ENCODE measurements at regions not wholly inside any gene's neighbourhood (a gene's known extent, or its start where the extent isn't known, plus 50 kb on each side); places are given as distances from the start of the nearest gene placed in this dataset.

DNA sequence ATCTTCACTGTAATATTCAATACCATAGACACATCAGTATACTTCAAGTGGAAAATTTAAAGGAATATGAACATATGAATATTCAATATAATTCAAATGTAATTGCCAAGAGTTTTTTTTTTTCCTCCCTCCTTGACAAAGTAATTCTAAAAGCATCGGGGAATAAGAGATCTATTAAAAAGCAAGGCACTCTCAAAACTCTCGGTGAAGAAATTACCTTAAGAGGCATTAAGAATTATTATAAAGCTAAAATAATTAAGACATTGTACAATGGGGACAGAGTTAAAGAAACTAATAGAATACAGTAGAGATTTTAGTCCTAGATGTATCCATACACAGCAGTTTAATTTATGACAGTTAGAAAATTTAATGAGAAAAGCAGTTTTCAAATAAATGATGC, 390.0 kb upstream of the SLC8A1 start:
- Mint-ChIP-seq H3K4me3 (no peak overlapping the region), H3K36me3 (ENCODE audit: insufficient read depth) (no peaks in the 10 kb centered on the region), H3K27ac (ENCODE audit: low read depth) (no peak overlapping the region), H3K4me1 (no peaks in the 10 kb centered on the region), H3K9me3 (peaks cover 4% of the 10 kb centered on the region), H3K27me3 (no peaks in the 10 kb centered on the region)
- DNase-seq (ENCODE audit: low spot score in 2 of 2) (no peak), ATAC-seq (replicated peaks; ENCODE audit: extremely low read depth, poor library complexity, severe bottlenecking) (no peak)

DNA sequence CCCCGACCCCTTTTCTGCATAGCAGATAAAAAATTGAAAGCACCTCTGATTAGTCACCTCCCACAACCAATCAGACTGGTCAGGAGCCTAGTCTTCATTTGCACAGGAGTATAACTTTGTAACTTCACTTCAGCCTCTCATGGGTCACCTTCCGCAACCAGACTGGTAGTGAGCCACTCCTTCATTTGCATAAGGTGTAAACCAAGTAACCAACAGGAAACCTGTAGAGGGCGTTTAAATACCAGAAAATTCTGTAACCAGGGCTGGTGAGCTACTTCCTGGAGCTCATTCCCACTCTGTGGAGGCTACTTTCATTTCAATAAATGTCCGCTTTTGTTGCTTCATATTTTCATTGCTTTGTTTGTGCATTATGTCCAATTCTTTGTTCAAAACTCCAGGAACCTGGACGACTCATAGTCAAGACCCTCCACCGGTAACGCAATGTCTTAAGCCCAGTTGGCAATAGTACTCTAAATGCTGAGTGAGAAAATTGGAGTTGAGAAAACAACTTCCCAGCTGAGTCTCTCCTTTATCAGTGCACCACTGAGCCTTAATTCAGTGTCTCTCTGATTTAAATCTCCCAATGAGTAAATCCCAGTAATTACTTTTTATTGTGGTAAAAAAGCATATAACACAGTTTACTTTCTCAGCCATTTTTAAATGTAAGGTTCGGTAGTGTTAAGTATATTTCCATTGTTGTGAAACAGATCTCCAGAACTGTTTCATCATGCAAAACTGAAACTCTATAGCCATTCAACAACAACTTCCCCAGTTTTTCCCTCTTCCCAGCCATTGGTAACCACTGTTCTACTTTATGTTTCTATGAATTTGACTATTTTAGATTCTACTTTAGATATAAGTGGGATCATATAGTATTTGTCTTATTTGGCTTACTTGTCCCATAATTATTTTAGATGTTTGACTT, 392.7 kb upstream of the SLC8A1 start:
- no peak for DNase-seq (ENCODE audit: low spot score in 2 of 2)
- Mint-ChIP-seq H3K4me3 (no peak overlapping the region), H3K9me3 (peaks cover 17% of the 10 kb centered on the region), H3K4me1 (no peaks in the 10 kb centered on the region), H3K27me3 (no peaks in the 10 kb centered on the region), H3K36me3 (ENCODE audit: insufficient read depth) (no peaks in the 10 kb centered on the region), H3K27ac (ENCODE audit: low read depth) (no peak overlapping the region)
- ATAC-seq (replicated peaks; ENCODE audit: extremely low read depth, poor library complexity, severe bottlenecking), result no peak

DNA sequence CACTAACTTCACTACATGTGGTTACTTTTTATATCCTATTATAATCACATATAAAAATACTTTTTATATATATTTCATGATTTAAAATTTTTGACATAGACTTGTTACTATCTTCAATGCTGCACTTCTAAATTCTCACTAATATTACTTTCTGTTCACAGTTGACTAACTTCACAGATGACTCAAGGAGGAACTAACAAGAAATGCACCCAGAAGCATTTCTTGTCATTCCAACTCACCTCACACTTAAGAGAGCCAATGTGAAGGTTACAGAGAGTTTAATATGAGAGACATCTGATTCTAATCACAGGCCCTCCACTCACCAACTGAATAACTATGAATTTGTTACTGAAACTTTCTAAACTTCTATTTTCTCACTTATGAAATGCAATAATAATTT, 399.8 kb upstream of the SLC8A1 start:
- Mint-ChIP-seq H3K4me3 (no peak overlapping the region), H3K36me3 (ENCODE audit: insufficient read depth) (no peaks in the 10 kb centered on the region), H3K4me1 (no peaks in the 10 kb centered on the region), H3K27me3 (no peaks in the 10 kb centered on the region), H3K27ac (ENCODE audit: low read depth) (no peak overlapping the region), H3K9me3 (peaks cover 40% of the 10 kb centered on the region)
- no peak for DNase-seq (ENCODE audit: low spot score in 2 of 2)
- no peak for ATAC-seq (replicated peaks; ENCODE audit: extremely low read depth, poor library complexity, severe bottlenecking)

DNA sequence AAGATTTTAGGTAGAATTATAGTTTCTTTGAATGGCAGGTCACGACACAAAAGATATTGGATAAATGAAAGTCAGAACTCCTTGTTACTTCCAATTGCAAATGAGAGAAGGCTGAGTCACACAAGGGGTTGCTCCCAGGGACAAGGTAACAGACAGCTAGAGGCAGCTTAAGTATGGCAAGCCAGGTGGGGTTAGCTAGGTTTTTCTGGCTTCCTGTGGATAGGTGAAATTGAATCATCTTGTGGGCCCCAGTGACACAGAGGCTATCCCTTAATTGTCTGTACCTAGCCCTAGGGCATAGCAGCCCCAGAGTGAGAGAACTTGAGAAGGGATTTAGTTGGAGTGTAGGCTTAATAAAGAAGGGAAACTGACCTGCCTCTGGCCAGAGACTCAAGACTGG, 407.7 kb upstream of the SLC8A1 start:
- Mint-ChIP-seq H3K27me3 (no peaks in the 10 kb centered on the region), H3K4me1 (no peaks in the 10 kb centered on the region), H3K4me3 (no peak overlapping the region), H3K27ac (ENCODE audit: low read depth) (no peak overlapping the region), H3K9me3 (peaks cover 16% of the 10 kb centered on the region), H3K36me3 (ENCODE audit: insufficient read depth) (no peaks in the 10 kb centered on the region)
- DNase-seq (ENCODE audit: low spot score in 2 of 2) (no peak), ATAC-seq (replicated peaks; ENCODE audit: extremely low read depth, poor library complexity, severe bottlenecking) (no peak)

DNA sequence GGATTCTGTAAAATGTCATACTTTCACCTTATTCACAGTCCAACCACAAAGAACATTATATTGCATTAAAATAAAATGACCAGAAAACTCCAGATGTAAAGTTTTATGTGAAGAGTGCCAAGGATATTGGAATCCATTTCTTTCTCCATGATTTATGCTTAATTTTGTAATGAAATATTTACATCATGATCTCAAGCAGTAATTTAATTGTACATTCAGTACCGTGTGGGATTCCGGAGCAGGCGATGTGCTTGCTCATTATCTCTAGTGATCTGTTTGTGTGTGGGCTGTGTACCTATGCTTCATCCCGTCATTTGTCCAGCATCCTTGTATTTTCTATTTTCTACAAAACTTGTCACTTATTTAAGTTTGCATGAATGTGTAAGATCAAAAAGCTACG, 415.9 kb upstream of the SLC8A1 start:
- ATAC-seq (replicated peaks; ENCODE audit: extremely low read depth, poor library complexity, severe bottlenecking) (no peak), DNase-seq (ENCODE audit: low spot score in 2 of 2) (no peak)
- peaks cover 13% of the 10 kb centered on the region for H3K9me3 Mint-ChIP-seq

DNA sequence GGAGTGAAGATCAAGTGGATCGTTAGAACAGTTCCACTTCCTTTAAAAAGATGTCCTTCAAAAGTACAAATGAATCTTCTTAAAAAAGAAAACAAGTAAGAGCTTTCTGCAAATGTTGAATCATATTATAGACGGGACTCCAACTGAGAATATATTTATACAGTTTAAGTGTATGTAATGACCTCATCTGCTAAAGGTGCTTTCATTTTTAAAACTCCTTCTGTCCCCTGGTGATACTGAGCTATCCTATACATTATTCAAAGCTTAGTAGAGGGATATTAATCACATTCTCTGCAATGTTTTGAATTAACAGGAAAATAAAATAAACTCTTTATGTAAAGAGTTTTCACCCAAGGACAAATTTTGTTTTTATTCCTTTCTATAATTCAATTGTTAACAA, 420.7 kb upstream of the SLC8A1 start:
- ATAC-seq (replicated peaks; ENCODE audit: extremely low read depth, poor library complexity, severe bottlenecking) (no peak), DNase-seq (ENCODE audit: low spot score in 2 of 2) (no peak)
- H3K4me1 Mint-ChIP-seq, result no peaks in the 10 kb centered on the region
- no peak overlapping the region for H3K4me3 Mint-ChIP-seq
- H3K27me3 Mint-ChIP-seq, result no peaks in the 10 kb centered on the region
- H3K36me3 Mint-ChIP-seq (ENCODE audit: insufficient read depth), result no peaks in the 10 kb centered on the region
- peaks cover 13% of the 10 kb centered on the region for H3K9me3 Mint-ChIP-seq
- no peak overlapping the region for H3K27ac Mint-ChIP-seq (ENCODE audit: low read depth)

More for the DNA sequence above, 415.9 kb upstream of the SLC8A1 start:
- Mint-ChIP-seq H3K27ac (ENCODE audit: low read depth) (no peak overlapping the region), H3K4me3 (no peak overlapping the region), H3K4me1 (no peaks in the 10 kb centered on the region), H3K36me3 (ENCODE audit: insufficient read depth) (no peaks in the 10 kb centered on the region), H3K27me3 (no peaks in the 10 kb centered on the region)

DNA sequence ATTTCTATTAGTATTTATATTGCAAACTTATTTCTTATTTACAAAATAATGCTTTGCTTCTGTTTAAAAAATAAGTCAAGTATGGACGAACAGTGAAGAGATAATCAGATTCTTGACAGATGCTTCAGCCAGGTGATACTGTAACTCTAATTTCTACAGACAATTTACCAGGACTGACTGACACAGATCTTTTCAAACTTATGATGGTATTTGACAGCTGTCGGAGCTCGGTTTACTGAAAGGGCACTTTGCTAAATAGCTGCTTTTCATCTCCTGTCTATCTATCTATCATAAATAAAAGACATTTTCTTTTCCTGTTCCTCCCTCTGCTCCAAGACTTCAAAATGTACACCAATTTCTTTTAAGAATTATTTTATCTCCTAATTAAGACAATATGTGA, 422.5 kb upstream of the SLC8A1 start:
- H3K9me3 Mint-ChIP-seq, result peaks cover 22% of the 10 kb centered on the region
- H3K36me3 Mint-ChIP-seq (ENCODE audit: insufficient read depth), result no peaks in the 10 kb centered on the region
- H3K4me3 Mint-ChIP-seq, result no peak overlapping the region
- H3K4me1 Mint-ChIP-seq, result no peaks in the 10 kb centered on the region
- DNase-seq (ENCODE audit: low spot score in 2 of 2), result no peak
- no peak overlapping the region for H3K27ac Mint-ChIP-seq (ENCODE audit: low read depth)
- no peaks in the 10 kb centered on the region for H3K27me3 Mint-ChIP-seq
- ATAC-seq (replicated peaks; ENCODE audit: extremely low read depth, poor library complexity, severe bottlenecking), result no peak

DNA sequence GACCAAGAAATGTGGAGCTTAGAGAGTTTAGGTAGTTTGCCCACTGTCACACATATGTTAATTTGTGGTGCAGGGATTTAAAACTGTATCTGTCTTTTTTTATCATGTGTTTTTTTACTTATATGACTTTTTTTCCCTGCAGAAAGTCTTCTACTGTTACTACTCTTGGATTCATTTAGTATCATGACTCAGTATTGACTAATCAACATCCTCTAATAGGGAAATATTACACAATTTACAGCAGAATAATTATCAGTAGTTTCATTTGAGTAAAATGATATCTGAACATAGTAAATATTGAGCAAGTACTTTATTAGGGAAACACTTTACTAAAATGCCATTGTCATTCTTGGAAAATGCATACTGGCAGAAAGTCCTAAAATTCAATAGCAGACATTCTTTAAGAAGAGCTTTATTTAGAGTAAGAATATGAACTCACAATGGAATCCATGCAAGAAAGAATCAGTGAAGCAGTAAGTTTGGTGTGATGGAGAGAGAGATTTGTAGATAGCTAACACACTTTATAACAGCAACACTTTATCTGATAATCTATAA, 425.9 kb upstream of the SLC8A1 start:
- DNase-seq (ENCODE audit: low spot score in 2 of 2) (no peak), ATAC-seq (replicated peaks; ENCODE audit: extremely low read depth, poor library complexity, severe bottlenecking) (no peak)
- Mint-ChIP-seq H3K4me3 (no peak overlapping the region), H3K27ac (ENCODE audit: low read depth) (no peak overlapping the region), H3K9me3 (peaks cover 15% of the 10 kb centered on the region), H3K27me3 (no peaks in the 10 kb centered on the region), H3K4me1 (no peaks in the 10 kb centered on the region), H3K36me3 (ENCODE audit: insufficient read depth) (no peaks in the 10 kb centered on the region)

DNA sequence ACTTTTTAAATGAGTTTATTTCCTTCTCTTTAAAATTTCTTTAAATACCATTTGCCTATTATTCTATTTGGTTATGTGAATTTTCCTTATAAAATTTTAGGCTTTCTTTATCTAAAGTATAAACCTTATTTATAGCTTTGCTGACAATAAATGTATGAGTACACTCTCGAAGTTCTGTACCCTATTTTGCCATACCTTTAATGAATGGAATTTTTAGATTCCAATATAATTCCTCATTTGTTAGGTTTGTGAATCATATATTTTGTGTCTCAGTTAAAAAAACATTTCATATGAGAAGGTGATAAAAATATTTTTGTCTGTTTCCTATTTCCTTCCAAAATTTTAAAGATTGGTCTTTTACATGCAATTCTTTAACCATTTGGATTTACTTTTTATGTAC, 427.4 kb upstream of the SLC8A1 start:
- DNase-seq (ENCODE audit: low spot score in 2 of 2) (no peak), ATAC-seq (replicated peaks; ENCODE audit: extremely low read depth, poor library complexity, severe bottlenecking) (no peak)
- H3K4me1 Mint-ChIP-seq, result no peaks in the 10 kb centered on the region
- no peak overlapping the region for H3K4me3 Mint-ChIP-seq
- no peaks in the 10 kb centered on the region for H3K27me3 Mint-ChIP-seq
- H3K9me3 Mint-ChIP-seq, result peaks cover 15% of the 10 kb centered on the region
- no peak overlapping the region for H3K27ac Mint-ChIP-seq (ENCODE audit: low read depth)
- H3K36me3 Mint-ChIP-seq (ENCODE audit: insufficient read depth), result no peaks in the 10 kb centered on the region

DNA sequence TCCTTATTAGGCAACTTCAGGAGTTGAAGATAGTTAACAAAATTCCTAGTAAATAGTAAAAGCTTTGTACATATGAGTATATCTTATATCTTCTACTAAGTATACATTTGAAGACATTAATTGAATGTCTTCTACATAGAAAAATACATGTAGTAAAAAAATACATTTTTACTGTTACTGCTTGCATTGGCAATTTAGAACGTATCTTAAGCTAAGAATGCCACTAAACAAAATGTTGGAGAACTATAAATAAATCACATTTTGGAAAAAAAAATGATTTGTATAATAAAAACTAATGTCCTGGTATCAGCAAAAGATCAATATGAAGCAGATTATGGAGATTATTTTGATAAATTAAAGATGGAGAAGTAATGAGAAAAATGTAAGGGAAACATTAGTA, 434.2 kb upstream of the SLC8A1 start:
- Mint-ChIP-seq H3K27me3 (no peaks in the 10 kb centered on the region), H3K4me1 (no peaks in the 10 kb centered on the region), H3K36me3 (ENCODE audit: insufficient read depth) (no peaks in the 10 kb centered on the region), H3K9me3 (peaks cover 12% of the 10 kb centered on the region), H3K27ac (ENCODE audit: low read depth) (no peak overlapping the region), H3K4me3 (no peak overlapping the region)
- no peak for ATAC-seq (replicated peaks; ENCODE audit: extremely low read depth, poor library complexity, severe bottlenecking)
- no peak for DNase-seq (ENCODE audit: low spot score in 2 of 2)

DNA sequence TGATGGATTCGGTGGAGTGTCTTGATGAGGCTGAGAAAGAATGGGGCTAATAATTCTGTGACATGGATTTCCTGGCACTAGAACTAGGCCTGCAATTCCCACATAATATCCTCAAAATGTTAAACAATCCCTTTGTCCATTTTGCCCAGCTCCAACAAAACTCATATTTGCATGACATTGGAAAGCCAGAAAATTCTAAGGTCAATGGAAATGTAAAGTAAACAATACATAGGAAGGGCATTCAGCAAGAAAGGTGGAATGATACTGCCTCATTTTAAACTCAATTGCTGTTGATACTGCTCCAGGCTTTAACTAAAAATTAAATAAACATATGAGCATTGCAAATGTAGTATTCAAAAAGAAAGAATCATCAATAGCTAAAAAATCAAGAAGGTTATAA, 434.8 kb upstream of the SLC8A1 start:
- Mint-ChIP-seq H3K27ac (ENCODE audit: low read depth) (no peak overlapping the region), H3K4me3 (no peak overlapping the region), H3K27me3 (no peaks in the 10 kb centered on the region), H3K4me1 (no peaks in the 10 kb centered on the region), H3K9me3 (peaks cover 12% of the 10 kb centered on the region), H3K36me3 (ENCODE audit: insufficient read depth) (no peaks in the 10 kb centered on the region)
- ATAC-seq (replicated peaks; ENCODE audit: extremely low read depth, poor library complexity, severe bottlenecking) (no peak), DNase-seq (ENCODE audit: low spot score in 2 of 2) (no peak)

DNA sequence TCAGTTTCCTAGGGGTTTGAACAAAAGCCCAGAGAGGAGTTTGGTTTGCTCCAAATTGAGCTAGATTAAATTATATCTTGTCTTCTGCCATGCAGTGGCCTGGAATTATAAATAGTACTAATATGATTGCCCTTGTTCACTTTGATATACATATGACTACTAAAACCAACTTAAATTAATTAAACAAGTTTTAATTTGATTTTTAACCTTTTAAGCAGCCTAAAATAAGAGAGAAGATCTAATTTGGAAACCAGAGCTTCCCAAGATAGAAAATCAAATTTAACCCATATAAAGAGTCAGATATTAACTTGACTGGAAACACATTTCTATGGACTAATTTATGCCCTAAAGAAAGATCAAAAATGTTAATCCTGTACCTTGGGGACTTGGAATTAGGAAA, 444.5 kb upstream of the SLC8A1 start:
- Mint-ChIP-seq H3K27ac (ENCODE audit: low read depth) (no peak overlapping the region), H3K4me1 (no peaks in the 10 kb centered on the region), H3K36me3 (ENCODE audit: insufficient read depth) (peaks cover 2% of the 10 kb centered on the region), H3K27me3 (no peaks in the 10 kb centered on the region), H3K4me3 (no peak overlapping the region), H3K9me3 (peaks cover 14% of the 10 kb centered on the region)
- no peak for ATAC-seq (replicated peaks; ENCODE audit: extremely low read depth, poor library complexity, severe bottlenecking)
- DNase-seq (ENCODE audit: low spot score in 2 of 2), result no peak

DNA sequence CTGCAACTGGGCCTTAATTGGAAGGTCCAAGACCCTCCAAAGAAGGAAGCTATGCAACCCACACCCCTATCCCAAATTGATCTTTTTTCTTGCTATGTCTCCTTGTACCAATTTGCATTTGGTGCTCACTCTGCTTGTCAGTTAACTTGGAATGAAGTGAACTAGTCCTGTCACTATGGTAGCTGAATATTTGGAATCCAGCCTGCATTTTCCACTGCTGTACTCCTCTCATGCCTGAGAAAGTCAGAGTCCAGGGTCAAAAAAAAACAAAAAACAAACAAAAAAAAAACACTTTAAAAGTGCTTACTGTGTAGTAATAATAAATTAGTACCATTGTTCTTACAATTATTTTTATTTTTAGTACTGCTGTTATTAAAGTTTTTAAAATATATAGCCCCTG, 462.8 kb upstream of the SLC8A1 start:
- H3K9me3 Mint-ChIP-seq, result peaks cover 25% of the 10 kb centered on the region
- no peaks in the 10 kb centered on the region for H3K4me1 Mint-ChIP-seq
- H3K4me3 Mint-ChIP-seq, result no peak overlapping the region
- ATAC-seq (replicated peaks; ENCODE audit: extremely low read depth, poor library complexity, severe bottlenecking) (no peak), DNase-seq (ENCODE audit: low spot score in 2 of 2) (no peak)
- H3K36me3 Mint-ChIP-seq (ENCODE audit: insufficient read depth), result no peaks in the 10 kb centered on the region
- H3K27ac Mint-ChIP-seq (ENCODE audit: low read depth), result no peak overlapping the region
- no peaks in the 10 kb centered on the region for H3K27me3 Mint-ChIP-seq

Measured in central memory CD8-positive, alpha-beta T cell (primary cell).